NOMO-1 treated with dmso at 0.1 percent for 144 hours (cell line): ENCODE measurements at regions not wholly inside any gene's neighbourhood (a gene's known extent, or its start where the extent isn't known, plus 50 kb on each side); places are given as distances from the start of the nearest gene placed in this dataset.
"Not testable (repeated sequence)": the region's sequence is repeated elsewhere in the genome, so short reads cannot be mapped to it uniquely, and the experiment has no call there.

Experiments used
- DNase-seq: peaks from one replicate; lab custom pipeline; 2025; ENCODE audit not compliant: unreplicated experiment; lab: John Stamatoyannopoulos, UW

DNA sequence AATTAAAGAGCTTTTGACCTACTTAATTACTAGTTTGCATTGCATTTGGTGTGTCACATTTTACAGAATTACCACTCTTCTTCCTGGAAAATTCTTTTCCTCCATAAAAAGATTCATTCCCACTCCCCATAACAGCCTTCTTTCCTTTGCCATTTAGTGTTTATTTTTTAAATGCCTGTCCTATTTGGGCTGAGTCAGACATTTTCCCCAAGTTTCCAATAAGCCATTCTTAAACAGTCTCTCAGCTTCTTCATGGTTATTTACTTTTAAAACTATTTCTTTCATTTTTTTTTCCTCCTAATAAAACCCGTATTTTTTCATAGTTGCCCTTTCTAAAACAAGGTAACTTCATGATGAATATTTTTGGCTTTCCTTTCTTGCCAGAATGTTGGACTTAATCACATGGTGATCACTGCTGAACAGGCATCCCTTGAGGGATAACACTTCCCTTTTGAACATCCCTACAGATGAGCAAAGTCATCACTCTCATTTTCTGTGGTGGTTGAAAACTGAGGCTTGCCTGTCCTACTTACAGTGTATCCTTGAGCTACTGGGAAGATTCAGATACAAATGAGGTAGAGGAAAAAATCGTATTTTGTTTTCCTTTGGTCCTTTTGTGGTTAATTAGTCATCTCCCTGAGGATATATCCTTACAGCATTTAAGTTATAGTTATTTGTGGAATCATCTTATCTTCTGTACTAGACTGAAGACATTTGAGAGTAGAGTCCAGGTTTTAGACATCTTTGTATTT lies 520.5 kb upstream of the NR3C2 start:
- DNase-seq: no peak

- no peak for DNase-seq
Observed at GRCh38 chr4:148961526-148961925, 519.3 kb upstream of the NR3C2 start.

DNA sequence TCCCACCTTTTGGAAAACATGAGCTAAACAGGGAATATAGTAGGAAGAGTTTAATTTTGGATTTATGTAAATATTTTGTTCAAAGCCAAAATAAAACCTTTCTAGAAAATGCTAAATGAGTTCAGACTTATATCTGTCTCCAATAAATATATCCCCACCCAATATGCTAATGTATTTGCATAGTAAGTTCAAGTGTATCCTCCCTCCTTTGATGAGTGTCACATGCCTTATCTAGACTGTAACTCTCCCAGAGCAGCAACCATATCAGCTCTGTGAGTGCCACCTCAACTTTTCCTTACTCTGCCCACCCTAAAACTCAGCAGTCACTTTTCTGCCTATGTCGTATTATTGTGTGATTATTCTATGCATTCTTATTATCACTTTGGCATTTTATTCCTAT lies 516.1 kb upstream of the NR3C2 start:
- DNase-seq: no peak

- no peak for DNase-seq
Observed at GRCh38 chr4:148955564-148956297, 513.5 kb upstream of the NR3C2 start.

DNA sequence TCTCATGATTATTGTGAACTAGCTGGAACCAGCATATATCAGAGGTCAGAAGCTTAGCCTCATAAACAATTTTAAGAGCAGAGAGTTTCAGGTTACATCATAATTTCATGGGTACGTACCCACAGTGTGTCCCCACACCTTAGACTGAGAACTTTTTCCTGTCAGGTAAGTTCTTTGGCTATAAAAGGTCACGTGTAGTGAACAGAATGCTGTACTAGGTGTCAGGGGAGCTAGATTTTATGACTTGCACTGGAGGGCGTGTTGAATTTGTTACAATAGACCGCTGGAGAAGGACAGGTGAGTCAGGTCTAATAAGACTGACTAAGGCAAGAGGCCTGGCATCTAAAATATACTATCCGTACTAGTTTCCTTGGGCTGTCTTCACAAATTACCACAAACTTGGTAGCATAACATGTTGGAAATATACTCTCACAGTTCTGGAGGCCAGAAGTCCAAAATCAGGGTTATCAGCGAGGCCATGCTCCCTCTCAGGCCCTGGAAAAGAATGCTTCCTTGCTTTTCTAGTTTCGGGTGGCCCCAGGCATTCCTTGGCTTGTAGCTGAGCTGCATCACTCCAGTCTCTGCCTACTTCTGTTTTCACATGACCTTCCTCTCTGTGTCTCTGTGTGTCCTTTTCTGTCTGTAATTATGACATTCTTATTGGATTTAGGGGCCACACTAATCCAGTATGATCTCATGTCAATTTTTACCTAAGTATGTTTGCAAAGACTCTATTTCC lies 512.0 kb upstream of the NR3C2 start:
- DNase-seq: no peak

DNA sequence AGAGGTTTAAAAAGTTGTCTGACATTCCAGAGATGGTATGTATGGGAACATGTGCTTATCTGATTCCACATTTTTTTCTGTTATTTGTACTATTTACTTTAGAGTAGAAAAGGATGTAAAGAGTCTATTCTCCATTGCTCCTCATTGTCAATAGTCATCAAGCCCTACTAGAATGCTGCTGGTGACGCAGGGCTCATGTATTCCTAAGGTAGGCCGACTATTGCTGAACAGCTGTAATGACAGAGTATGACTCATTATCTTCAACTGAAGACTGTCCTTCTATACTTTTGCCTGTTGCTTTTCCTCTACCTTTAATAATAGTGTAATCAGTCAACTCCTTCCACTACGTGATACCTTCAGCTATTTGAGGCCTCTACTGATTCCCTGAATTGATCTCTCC lies 509.1 kb upstream of the NR3C2 start:
- DNase-seq: no peak

DNA sequence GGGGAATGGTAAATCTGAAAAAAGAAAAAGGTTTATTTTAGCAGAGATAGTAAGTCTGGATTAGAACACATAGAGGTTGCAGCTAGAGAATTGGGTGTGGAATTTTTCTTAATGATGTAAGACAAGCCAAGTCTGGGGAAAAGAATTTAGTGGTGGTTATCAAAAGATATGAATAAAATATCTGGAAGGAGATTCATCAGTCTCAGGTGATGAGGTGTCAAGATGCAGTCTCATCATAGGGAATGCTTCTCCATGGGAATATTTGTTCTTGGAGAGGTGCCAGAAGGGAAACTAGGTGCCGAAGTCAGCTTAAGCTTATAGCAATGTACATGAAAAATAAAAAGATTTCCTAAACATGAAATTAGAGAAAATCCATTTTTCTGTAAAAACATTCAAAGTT lies 504.1 kb upstream of the NR3C2 start:
- DNase-seq: no peak

DNA sequence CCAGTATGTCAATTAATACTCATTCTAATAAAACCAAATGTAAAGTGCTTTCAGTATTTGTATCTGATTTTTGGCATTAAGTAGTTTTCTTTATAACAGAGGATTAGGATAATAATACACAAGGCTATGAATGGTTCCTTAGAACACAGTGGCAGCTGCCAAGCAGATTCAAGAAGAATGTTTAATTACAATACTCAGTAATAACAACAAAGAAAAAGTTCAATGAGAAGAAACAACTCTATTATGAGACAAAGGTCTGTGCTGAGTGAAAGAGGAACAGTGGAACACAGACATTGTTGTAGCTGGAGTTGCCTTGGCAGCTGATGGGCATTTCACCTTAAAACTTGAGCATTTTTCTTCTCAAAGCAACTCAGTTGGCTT lies 502.6 kb upstream of the NR3C2 start:
- DNase-seq: no peak

GRCh38 chr4:148944136-148944838 lies 502.1 kb upstream of the NR3C2 start:
- no peak for DNase-seq

GRCh38 chr4:148934926-148935578 lies 492.8 kb upstream of the NR3C2 start:
- no peak for DNase-seq

DNA sequence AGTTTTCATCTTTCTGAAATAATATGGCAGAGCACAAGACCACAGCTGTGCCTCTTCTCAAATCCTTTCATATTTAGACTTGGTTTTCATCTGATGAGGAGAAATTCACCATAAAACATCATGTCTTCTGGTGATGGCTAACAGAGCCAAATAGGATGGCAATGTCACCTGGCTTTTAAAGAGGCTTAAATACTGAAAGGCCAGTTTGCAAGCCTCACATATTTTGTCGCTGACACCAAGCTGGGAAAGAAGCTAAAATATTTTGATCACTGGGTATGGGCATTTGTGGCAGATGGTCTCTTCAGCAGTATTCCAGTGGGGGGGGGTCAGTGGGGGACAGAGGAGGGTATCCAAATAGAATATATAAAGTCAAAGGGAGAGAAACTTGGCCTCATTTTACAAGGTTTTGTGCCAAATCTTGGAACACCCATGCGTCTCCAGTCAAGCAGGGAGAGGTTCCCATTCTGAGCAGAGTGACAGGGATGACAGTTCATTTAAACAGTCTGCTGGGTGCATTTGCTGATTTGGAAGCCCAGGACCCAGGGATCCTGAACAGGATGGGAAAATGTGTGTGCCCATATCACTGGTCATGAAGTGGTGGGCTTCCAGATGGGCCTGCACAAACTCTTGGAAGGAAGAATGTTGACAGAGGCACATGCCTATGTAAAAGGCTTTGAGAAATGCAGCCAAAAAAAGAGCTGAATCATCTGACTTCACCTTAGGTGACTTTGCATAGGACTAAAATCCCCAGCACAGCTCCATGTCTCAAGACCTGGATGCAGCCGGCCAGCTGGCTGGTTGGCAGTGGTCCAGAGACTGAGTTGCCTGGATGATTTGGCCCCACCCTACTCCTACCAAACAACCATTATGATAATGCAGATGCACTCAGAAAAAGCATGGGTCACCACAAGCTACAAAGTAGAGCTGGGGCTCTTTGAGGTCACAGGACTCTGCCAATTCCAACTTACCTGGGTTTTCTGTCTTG lies 484.4 kb upstream of the NR3C2 start:
- DNase-seq: no peak

- no peak for DNase-seq
Observed at GRCh38 chr4:148923881-148924280, 481.7 kb upstream of the NR3C2 start.

DNA sequence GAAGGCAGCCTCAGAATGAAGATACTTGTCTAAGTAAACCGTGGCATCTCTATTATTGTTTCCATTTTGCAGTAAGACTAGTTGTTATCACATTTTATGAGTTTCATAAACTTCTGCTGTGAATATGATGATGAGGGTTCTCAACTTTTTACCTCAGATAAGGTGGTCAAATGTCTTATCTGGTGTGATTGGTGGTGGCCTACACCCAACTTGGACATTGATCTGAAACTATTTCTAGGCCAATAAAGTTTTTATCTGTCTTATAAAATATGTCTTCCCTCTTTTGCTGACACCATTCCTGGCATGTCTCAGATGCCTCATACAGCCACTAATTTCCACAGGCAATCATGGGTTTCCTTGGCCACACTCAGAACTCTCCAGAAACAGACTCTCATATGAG lies 480.3 kb upstream of the NR3C2 start:
- no peak for DNase-seq

DNA sequence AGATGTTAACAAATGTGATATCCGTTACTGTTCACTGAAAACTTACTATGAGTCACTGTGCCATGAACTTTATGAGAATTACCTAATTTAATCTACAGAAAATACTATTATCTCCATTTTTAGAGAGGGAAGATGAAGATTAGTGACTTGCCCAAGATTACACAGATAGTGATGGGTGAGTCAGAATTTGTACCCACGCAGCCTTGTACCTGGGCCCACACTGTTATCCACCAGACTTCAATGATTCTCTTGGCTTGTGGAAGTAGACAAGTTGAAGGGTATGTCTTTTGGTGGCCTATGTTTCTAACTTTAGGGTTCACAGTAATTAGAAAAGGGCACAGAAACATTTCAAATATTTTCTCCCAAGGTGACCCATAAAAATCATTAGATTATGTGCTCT lies 472.5 kb upstream of the NR3C2 start:
- DNase-seq: no peak

GRCh38 chr4:148914301-148914700 lies 472.1 kb upstream of the NR3C2 start:
- DNase-seq: no peak

DNA sequence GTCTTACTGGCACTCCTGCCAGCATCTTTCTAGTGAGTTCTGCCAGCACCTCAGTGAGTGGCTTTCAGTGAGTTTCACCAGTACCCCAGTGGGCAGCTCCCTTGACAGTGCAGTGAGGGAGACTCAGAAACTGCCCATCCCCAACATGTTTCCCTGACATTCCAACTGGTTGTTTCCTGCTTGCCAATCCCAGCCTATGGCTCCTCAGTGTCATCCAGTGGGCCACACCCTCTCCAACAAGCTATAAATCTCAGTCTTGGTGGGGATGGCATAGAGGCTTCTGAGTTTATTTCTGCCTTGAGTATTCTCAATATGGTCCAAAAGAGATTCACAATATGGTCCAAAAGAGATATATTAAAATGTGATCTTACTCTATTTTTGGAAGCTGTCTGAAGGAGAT lies 461.2 kb upstream of the NR3C2 start:
- DNase-seq: no peak

- DNase-seq: no peak
Observed at GRCh38 chr4:148901075-148901705, 459.0 kb upstream of the NR3C2 start.

GRCh38 chr4:148898139-148898538 lies 455.9 kb upstream of the NR3C2 start:
- not testable (repeated sequence) for DNase-seq

GRCh38 chr4:148893095-148893494 lies 450.9 kb upstream of the NR3C2 start:
- no peak for DNase-seq
